ENCODE measurements at regions not wholly inside any gene's neighbourhood (a gene's known extent, or its start where the extent isn't known, plus 50 kb on each side); places are given as distances from the start of the nearest gene placed in this dataset.

DNA sequence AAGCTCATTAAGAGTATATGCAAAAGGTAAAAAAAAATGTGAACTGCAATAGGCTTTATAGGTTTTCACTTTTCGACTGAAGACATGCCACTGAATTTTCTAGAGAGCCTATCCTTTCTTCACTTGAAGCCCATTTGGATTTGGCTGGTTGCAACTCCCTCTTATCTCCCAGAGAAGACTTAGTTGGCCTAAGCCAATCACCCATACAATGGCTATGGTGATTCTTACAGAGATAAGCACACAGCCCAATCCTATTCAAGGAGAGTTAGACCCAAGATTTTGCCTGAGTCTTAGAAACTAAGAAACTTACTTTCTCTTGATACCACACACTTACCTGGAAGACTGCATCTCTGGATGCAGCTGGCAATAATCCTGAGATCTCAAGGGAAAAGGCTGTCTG, 167.3 kb upstream of the PTCHD4 start:
- Mint-ChIP-seq H3K27me3 (ENCODE audit: low read depth) (no peaks in the 10 kb centered on the region), H3K9me3 (no peaks in the 10 kb centered on the region), H3K4me1 (peaks cover 15% of the 10 kb centered on the region), H3K36me3 (ENCODE audit: low read depth) (no peaks in the 10 kb centered on the region), H3K4me3 (no peak overlapping the region), H3K27ac (ENCODE audit: unreplicated experiment) (no peak overlapping the region)
- no peak for DNase-seq (ENCODE audit: low read depth, low spot score)
- TF ChIP-seq CTCF (conservative IDR thresholded peaks at IDR 0.05), result no peak

DNA sequence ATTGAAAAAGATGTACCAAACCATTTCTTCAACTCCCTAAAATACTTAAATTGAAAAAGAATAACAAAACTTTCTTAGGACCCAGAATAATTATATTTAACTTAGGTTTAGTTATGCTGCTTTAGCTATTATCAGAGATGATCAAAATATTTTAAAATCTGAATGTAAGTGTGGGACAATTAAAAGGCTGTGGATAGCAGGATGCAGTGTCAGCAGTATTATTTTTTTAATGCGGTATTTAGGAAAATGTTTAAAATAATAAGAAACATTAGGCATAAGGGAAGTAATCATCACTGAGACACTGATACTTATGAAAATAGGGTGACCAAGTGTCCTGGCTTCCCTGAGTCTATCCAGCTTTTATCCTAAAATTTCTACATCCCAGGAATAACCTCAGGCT, 161.5 kb upstream of the PTCHD4 start:
- Mint-ChIP-seq H3K27me3 (ENCODE audit: low read depth) (no peaks in the 10 kb centered on the region), H3K27ac (ENCODE audit: unreplicated experiment) (no peak overlapping the region), H3K36me3 (ENCODE audit: low read depth) (peaks cover 12% of the 10 kb centered on the region), H3K9me3 (peaks cover 9% of the 10 kb centered on the region), H3K4me3 (no peak overlapping the region), H3K4me1 (no peaks in the 10 kb centered on the region)
- no peak for DNase-seq (ENCODE audit: low read depth, low spot score)
- TF ChIP-seq CTCF (conservative IDR thresholded peaks at IDR 0.05), result no peak

GRCh38 chr6:48255094-48255493, 144.1 kb upstream of the PTCHD4 start:
- no peaks in the 10 kb centered on the region for H3K27me3 Mint-ChIP-seq (ENCODE audit: low read depth)
- no peak overlapping the region for H3K4me3 Mint-ChIP-seq
- TF ChIP-seq CTCF (conservative IDR thresholded peaks at IDR 0.05), result no peak
- no peaks in the 10 kb centered on the region for H3K36me3 Mint-ChIP-seq (ENCODE audit: low read depth)
- no peak overlapping the region for H3K27ac Mint-ChIP-seq (ENCODE audit: unreplicated experiment)
- no peak for DNase-seq (ENCODE audit: low read depth, low spot score)
- no peaks in the 10 kb centered on the region for H3K9me3 Mint-ChIP-seq
- no peaks in the 10 kb centered on the region for H3K4me1 Mint-ChIP-seq

DNA sequence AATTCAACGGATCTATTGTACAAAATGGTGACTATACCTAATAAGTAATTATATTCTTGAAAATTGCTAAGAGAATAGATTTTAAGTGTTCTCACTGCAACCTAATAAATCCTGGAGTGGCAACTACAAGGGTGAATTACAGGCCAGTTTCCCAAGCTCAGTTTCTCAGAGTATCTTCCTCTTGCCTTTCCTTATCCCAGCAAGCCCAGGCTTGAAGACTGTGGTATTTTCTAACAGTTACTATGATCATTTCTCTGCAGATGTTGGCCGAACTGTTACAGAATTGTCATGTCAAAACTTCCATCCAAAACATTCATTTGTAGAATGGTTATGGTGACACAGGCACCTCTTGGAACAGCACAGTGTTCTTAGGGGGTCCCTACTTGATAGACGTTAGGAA, 138.1 kb upstream of the PTCHD4 start:
- no peak for TF ChIP-seq CTCF (conservative IDR thresholded peaks at IDR 0.05)
- no peaks in the 10 kb centered on the region for H3K36me3 Mint-ChIP-seq (ENCODE audit: low read depth)
- no peaks in the 10 kb centered on the region for H3K4me1 Mint-ChIP-seq
- H3K4me3 Mint-ChIP-seq, result no peak overlapping the region
- no peak overlapping the region for H3K27ac Mint-ChIP-seq (ENCODE audit: unreplicated experiment)
- H3K27me3 Mint-ChIP-seq (ENCODE audit: low read depth), result no peaks in the 10 kb centered on the region
- DNase-seq (ENCODE audit: low read depth, low spot score), result no peak
- H3K9me3 Mint-ChIP-seq, result no peaks in the 10 kb centered on the region

DNA sequence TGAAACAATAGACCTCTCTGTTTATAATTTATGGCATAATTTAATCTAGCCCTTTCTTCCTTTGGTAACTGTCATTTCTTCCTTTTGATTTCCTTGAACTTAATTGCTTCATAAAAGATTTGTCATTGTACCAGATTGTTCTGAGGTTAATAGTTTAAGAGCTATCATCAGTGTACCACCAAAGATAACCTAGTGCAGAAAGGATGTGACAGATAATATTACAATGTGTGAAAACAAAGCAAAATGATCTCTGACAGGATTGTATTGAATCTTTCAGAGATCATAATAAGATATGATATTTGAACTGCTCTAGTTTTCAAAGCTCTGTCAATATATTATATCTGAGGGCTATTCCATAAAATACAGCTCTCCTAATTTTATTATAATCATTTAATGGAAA, 132.1 kb upstream of the PTCHD4 start:
- Mint-ChIP-seq H3K9me3 (no peaks in the 10 kb centered on the region), H3K4me3 (no peak overlapping the region), H3K27me3 (ENCODE audit: low read depth) (no peaks in the 10 kb centered on the region), H3K4me1 (no peaks in the 10 kb centered on the region), H3K36me3 (ENCODE audit: low read depth) (no peaks in the 10 kb centered on the region), H3K27ac (ENCODE audit: unreplicated experiment) (no peak overlapping the region)
- no peak for DNase-seq (ENCODE audit: low read depth, low spot score)
- TF ChIP-seq CTCF (conservative IDR thresholded peaks at IDR 0.05), result no peak

DNA sequence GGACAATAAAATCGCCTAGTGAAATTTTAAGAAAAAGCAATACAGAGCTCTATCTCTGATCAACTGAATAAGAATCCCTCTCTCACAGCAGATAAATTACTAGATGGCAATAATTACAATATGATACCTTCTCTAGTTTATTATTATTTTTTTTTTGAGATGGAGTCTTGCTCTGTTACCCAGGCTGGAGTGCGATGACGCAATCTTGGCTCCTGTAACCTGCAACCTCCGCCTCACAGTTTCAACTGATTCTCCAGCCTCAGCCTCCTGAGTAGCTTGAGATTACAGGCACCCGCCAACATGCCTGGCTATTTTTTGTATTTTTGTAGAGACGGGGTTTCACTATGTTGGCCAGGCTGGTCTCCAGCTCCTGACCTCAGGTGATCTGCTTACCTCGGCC, 129.3 kb upstream of the PTCHD4 start:
- Mint-ChIP-seq H3K9me3 (peaks cover 18% of the 10 kb centered on the region), H3K27ac (ENCODE audit: unreplicated experiment) (no peak overlapping the region), H3K36me3 (ENCODE audit: low read depth) (peaks cover 7% of the 10 kb centered on the region), H3K4me1 (no peaks in the 10 kb centered on the region), H3K4me3 (no peak overlapping the region), H3K27me3 (ENCODE audit: low read depth) (no peaks in the 10 kb centered on the region)
- no peak for TF ChIP-seq CTCF (conservative IDR thresholded peaks at IDR 0.05)
- no peak for DNase-seq (ENCODE audit: low read depth, low spot score)

Data from neural crest cell (in vitro differentiated cells).